ENCODE measurements at regions not wholly inside any gene's neighbourhood (a gene's known extent, or its start where the extent isn't known, plus 50 kb on each side); places are given as distances from the start of the nearest gene placed in this dataset.

- Histone ChIP-seq H3K4me1 (ENCODE audit: control insufficient read depth, insufficient read depth, low read length) (no peaks in the 10 kb centered on the region), H3K36me3 (ENCODE audit: control insufficient read depth, insufficient read depth, low read length) (no peaks in the 10 kb centered on the region), H3K9me3 (ENCODE audit: control insufficient read depth, insufficient read depth, low read depth, low read length) (no peaks in the 10 kb centered on the region), H3K4me3 (ENCODE audit: low read depth in 2 of 2, low read length in 2 of 2) (no peak overlapping the region), H3K27me3 (ENCODE audit: control insufficient read depth, insufficient read depth, low read length) (no peaks in the 10 kb centered on the region; the same call in 1 of the 2 replicates), H3K27ac (ENCODE audit: low read length) (no peak overlapping the region)
- intact Hi-C loops (cut with micrococcal nuclease; ENCODE audit: unreplicated experiment), result no loop called here
- BruUV-seq (replicated peaks), result no TSS peak
- no peak for DNase-seq (ENCODE audit: low read depth, low spot score)
- TF ChIP-seq REST (IDR thresholded peaks at IDR 0.05; ENCODE audit: insufficient read depth in 1 of 2, low read depth in 2 of 2, low read length in 1 of 2), result no peak
- no peak for TF ChIP-seq CTCF (IDR thresholded peaks at IDR 0.05)
- TF ChIP-seq POLR2AphosphoS5 (IDR thresholded peaks at IDR 0.05; ENCODE audit: low read depth, low read length), result no peak
- no peak for TF ChIP-seq SIN3A (IDR thresholded peaks at IDR 0.05; ENCODE audit: borderline replicate concordance, insufficient read depth, low read depth, low read length)
- no peak for TF ChIP-seq TCF7L2 (IDR thresholded peaks at IDR 0.05; ENCODE audit: low read depth, low read length)
- peak; percentile 56; the same call in 1 of the 2 replicates for ATAC-seq
- ChIA-PET POLR2A (no interaction called here), CTCF (interaction anchor here (0.6 kb wide), 1 partner anchor 240 kb away, joined by 6 read pairs; no protein-coding TSS in a partner anchor)
- in situ Hi-C loops (cut with HindIII; ENCODE audit: low pct_unique_long_range_greater_than_20kb, low sequenced_read_pairs), result no loop called here
These were observed 115.6 kb upstream of the METAP2 start for GRCh38 chr12:95358111-95359083.

- BruUV-seq (replicated peaks), result no TSS peak
- H3K9me3 ChIP-seq (ENCODE audit: control insufficient read depth, insufficient read depth, low read depth, low read length), result no peaks in the 10 kb centered on the region
- H3K4me1 ChIP-seq (ENCODE audit: control insufficient read depth, insufficient read depth, low read length), result no peaks in the 10 kb centered on the region
- H3K27me3 ChIP-seq (ENCODE audit: control insufficient read depth, insufficient read depth, low read length), result no peaks in the 10 kb centered on the region
- in situ Hi-C loops (cut with HindIII; ENCODE audit: low pct_unique_long_range_greater_than_20kb, low sequenced_read_pairs), result no loop called here
- no peak overlapping the region for H3K27ac ChIP-seq (ENCODE audit: low read length)
- no peak for DNase-seq (ENCODE audit: low read depth, low spot score)
- POLR2A ChIA-PET, result no interaction called here
- H3K36me3 ChIP-seq (ENCODE audit: control insufficient read depth, insufficient read depth, low read length), result no peaks in the 10 kb centered on the region
- intact Hi-C loops (cut with micrococcal nuclease; ENCODE audit: unreplicated experiment), result no loop called here
- CTCF ChIA-PET, result no interaction called here
- TF ChIP-seq POLR2AphosphoS5 (IDR thresholded peaks at IDR 0.05; ENCODE audit: low read depth, low read length) (no peak), REST (IDR thresholded peaks at IDR 0.05; ENCODE audit: insufficient read depth in 1 of 2, low read depth in 2 of 2, low read length in 1 of 2) (no peak), TCF7L2 (IDR thresholded peaks at IDR 0.05; ENCODE audit: low read depth, low read length) (no peak), CTCF (IDR thresholded peaks at IDR 0.05) (no peak), SIN3A (IDR thresholded peaks at IDR 0.05; ENCODE audit: borderline replicate concordance, insufficient read depth, low read depth, low read length) (no peak)
- no peak overlapping the region for H3K4me3 ChIP-seq (ENCODE audit: low read depth in 2 of 2, low read length in 2 of 2)
- no peak for ATAC-seq
These were observed 108.0 kb upstream of the METAP2 start for GRCh38 chr12:95365912-95366311.

Measured in Panc1 (cell line).